ENCODE measurements at regions not wholly inside any gene's neighbourhood (a gene's known extent, or its start where the extent isn't known, plus 50 kb on each side); places are given as distances from the start of the nearest gene placed in this dataset.

DNA sequence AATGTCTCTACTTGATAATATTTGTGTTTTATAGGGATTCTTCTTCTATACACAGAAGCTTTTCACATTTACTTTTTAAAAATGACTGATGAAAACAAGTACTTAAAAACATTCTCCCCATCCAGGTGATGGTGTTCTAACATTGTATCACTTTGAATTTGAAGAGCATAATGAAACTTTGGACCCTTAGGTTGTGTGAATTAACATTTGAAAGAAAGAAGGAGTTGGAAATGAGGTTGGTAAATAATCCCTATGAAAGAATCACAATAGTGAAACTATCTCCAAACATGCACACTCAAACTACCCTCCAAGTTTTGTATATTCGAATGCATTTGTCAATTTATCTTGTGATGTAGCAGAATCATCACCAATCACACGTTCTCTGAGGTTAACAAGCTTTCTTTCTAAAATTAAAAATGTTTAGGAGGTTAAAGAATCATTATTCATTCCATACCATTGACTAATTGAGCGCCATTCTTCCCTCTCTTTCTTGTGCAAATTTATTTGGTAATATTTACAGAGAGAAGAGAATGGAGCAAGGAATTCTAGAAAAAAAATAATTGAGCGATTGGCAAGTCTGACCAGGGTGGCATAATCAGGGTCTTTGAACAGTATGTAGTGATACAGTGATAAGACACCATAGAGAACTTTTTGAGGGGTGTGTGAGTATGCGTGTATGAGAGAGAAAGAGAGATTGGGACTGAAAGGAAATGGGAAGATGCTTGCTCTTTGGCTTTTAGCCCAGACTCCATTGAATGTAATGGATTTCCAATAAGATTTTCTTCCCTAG is 260.0 kb upstream of the NRXN1 start:
- no peaks in the 10 kb centered on the region for H3K36me3 ChIP-seq (ENCODE audit: control insufficient read depth, insufficient read depth, low read length)
- H3K79me2 ChIP-seq = no peaks in the 10 kb centered on the region
- H2AFZ ChIP-seq = no peak overlapping the region
- no peak overlapping the region for H3K4me3 ChIP-seq (ENCODE audit: low read depth, low read length)
- no peaks in the 10 kb centered on the region for H3K4me1 ChIP-seq
- H3K9ac ChIP-seq = no peak overlapping the region
- no peaks in the 10 kb centered on the region for H3K9me3 ChIP-seq (ENCODE audit: control insufficient read depth, low read length)
- H3K4me2 ChIP-seq (ENCODE audit: low read length) = no peak overlapping the region
- no peak overlapping the region for H3K27ac ChIP-seq
- H3K27me3 ChIP-seq (ENCODE audit: control insufficient read depth, insufficient read depth, low read length) = no peaks in the 10 kb centered on the region
- TF ChIP-seq, protein P1, sequence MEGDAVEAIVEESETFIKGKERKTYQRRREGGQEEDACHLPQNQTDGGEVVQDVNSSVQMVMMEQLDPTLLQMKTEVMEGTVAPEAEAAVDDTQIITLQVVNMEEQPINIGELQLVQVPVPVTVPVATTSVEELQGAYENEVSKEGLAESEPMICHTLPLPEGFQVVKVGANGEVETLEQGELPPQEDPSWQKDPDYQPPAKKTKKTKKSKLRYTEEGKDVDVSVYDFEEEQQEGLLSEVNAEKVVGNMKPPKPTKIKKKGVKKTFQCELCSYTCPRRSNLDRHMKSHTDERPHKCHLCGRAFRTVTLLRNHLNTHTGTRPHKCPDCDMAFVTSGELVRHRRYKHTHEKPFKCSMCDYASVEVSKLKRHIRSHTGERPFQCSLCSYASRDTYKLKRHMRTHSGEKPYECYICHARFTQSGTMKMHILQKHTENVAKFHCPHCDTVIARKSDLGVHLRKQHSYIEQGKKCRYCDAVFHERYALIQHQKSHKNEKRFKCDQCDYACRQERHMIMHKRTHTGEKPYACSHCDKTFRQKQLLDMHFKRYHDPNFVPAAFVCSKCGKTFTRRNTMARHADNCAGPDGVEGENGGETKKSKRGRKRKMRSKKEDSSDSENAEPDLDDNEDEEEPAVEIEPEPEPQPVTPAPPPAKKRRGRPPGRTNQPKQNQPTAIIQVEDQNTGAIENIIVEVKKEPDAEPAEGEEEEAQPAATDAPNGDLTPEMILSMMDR (IDR thresholded peaks at IDR 0.05) = no peak

DNA sequence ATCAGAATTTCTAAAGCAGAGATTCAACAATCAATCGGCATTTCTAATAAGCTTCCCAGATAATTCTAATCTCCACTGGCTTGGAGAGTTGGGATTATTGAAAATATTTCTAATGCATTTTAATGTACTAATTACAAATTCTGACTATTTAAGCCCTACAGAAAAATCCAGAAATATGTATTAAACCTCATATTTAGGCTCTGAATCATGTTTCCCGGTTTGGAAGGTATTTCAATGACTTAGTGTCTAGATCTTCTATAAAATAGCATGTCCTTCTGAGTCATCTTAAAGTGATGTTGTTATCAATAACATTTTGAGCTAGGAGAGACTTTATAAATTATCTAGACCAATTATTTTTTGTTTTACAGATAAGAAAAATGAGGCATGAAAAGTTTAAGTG is 258.8 kb upstream of the NRXN1 start:
- Histone ChIP-seq H2AFZ (no peak overlapping the region), H3K4me2 (ENCODE audit: low read length) (no peak overlapping the region), H3K36me3 (ENCODE audit: control insufficient read depth, insufficient read depth, low read length) (no peaks in the 10 kb centered on the region), H3K79me2 (no peaks in the 10 kb centered on the region), H3K27ac (no peak overlapping the region), H3K4me3 (ENCODE audit: low read depth, low read length) (no peak overlapping the region), H3K9ac (no peak overlapping the region), H3K4me1 (no peaks in the 10 kb centered on the region), H3K9me3 (ENCODE audit: control insufficient read depth, low read length) (no peaks in the 10 kb centered on the region), H3K27me3 (ENCODE audit: control insufficient read depth, insufficient read depth, low read length) (no peaks in the 10 kb centered on the region)
- TF ChIP-seq, protein P1 (IDR thresholded peaks at IDR 0.05) = no peak

DNA sequence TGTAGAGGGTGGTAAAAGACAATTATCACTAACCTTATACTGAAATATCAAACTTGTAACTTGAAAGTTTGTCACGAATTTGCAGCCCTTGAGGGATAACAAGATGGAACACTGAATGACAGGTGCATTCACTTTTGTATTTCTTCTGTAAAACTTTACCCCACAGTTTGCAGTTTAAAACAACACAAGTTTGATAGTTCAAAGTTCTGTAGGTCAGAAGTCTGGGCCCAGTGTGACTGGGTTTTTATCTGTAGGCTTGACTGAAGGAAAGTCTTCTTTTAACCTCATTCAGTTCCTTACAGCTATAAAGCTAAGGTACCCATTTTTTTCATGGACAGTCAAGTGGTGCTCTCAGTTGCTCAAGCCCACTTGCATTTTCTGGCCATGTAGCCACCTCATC is 257.1 kb upstream of the NRXN1 start:
- H3K27ac ChIP-seq = no peak overlapping the region
- no peak overlapping the region for H2AFZ ChIP-seq
- TF ChIP-seq, protein P1 (IDR thresholded peaks at IDR 0.05) = no peak
- no peak overlapping the region for H3K4me3 ChIP-seq (ENCODE audit: low read depth, low read length)
- H3K9me3 ChIP-seq (ENCODE audit: control insufficient read depth, low read length) = no peaks in the 10 kb centered on the region
- no peaks in the 10 kb centered on the region for H3K36me3 ChIP-seq (ENCODE audit: control insufficient read depth, insufficient read depth, low read length)
- no peak overlapping the region for H3K4me2 ChIP-seq (ENCODE audit: low read length)
- H3K4me1 ChIP-seq = no peaks in the 10 kb centered on the region
- no peaks in the 10 kb centered on the region for H3K27me3 ChIP-seq (ENCODE audit: control insufficient read depth, insufficient read depth, low read length)
- H3K9ac ChIP-seq = no peak overlapping the region
- H3K79me2 ChIP-seq = no peaks in the 10 kb centered on the region

DNA sequence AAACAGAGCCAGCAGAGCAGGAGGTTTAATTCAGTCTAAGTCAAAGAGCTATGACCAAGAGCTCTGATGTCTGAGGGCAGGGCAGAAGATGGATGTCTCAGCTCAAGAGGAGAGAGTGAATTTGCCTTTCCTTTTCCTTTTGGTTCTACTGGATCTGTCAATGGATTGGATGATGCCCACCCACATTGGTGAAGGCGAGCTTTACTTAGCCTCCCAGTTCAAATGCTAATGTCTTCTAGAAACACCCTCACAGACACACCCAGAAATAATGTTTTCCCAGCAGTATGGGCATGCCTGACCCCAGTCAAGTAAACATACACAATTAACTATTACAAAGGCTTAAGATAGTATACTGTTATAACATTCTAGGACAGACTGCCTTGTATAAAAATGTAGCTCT is 236.3 kb upstream of the NRXN1 start:
- Histone ChIP-seq H2AFZ (no peak overlapping the region), H3K4me2 (ENCODE audit: low read length) (no peak overlapping the region), H3K9ac (no peak overlapping the region), H3K27me3 (ENCODE audit: control insufficient read depth, insufficient read depth, low read length) (no peaks in the 10 kb centered on the region), H3K4me3 (ENCODE audit: low read depth, low read length) (no peak overlapping the region), H3K9me3 (ENCODE audit: control insufficient read depth, low read length) (no peaks in the 10 kb centered on the region), H3K27ac (no peak overlapping the region), H3K79me2 (no peaks in the 10 kb centered on the region), H3K36me3 (ENCODE audit: control insufficient read depth, insufficient read depth, low read length) (no peaks in the 10 kb centered on the region), H3K4me1 (no peaks in the 10 kb centered on the region)
- TF ChIP-seq, protein P1 (IDR thresholded peaks at IDR 0.05) = no peak

DNA sequence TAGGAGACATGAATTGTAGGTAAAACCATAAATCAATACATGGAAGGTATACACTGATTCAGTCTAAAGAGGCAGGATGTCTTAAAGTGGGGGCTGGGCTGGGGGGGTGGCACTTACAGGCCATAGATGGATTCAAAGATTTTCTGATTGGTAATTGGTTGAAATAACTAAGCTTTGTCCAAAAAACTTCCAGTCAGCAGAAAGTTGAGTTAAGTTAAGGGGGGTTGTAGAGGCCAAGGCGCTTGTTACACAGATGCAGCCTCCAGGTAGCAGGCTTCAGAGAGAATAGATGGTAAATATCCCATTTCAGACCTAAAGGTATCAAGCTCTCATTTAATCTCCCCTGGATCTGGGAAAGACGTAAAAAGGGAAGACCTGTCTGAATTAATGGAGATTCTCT is 233.6 kb upstream of the NRXN1 start:
- H3K4me2 ChIP-seq (ENCODE audit: low read length) = no peak overlapping the region
- TF ChIP-seq, protein P1 (IDR thresholded peaks at IDR 0.05) = no peak
- no peaks in the 10 kb centered on the region for H3K36me3 ChIP-seq (ENCODE audit: control insufficient read depth, insufficient read depth, low read length)
- H2AFZ ChIP-seq = no peak overlapping the region
- no peaks in the 10 kb centered on the region for H3K9me3 ChIP-seq (ENCODE audit: control insufficient read depth, low read length)
- no peaks in the 10 kb centered on the region for H3K79me2 ChIP-seq
- no peak overlapping the region for H3K4me3 ChIP-seq (ENCODE audit: low read depth, low read length)
- no peaks in the 10 kb centered on the region for H3K27me3 ChIP-seq (ENCODE audit: control insufficient read depth, insufficient read depth, low read length)
- H3K9ac ChIP-seq = no peak overlapping the region
- H3K4me1 ChIP-seq = no peaks in the 10 kb centered on the region
- H3K27ac ChIP-seq = no peak overlapping the region

All from parathyroid adenoma (tissue), 2 donors.